Fibroblast of skin of scalp (primary cell): ENCODE measurements at regions not wholly inside any gene's neighbourhood (a gene's known extent, or its start where the extent isn't known, plus 50 kb on each side); places are given as distances from the start of the nearest gene placed in this dataset.
"Not testable (repeated sequence)": the region's sequence is repeated elsewhere in the genome, so short reads cannot be mapped to it uniquely, and the experiment has no call there.

ENCODE experiments used
- DNase-seq: peaks from one replicate; pipeline ENCODE4 v3.0.0-alpha.2; 2013

GRCh38 chr6:160804639-160805038 is 102.6 kb downstream of the PLG start:
- DNase-seq: no peak

GRCh38 chr6:160808263-160808662 is 106.2 kb downstream of the PLG start:
- no peak for DNase-seq

GRCh38 chr6:160810238-160810637 is 108.2 kb downstream of the PLG start:
- no peak for DNase-seq

GRCh38 chr6:160812097-160812496 is 110.1 kb downstream of the PLG start:
- no peak for DNase-seq

GRCh38 chr6:160818934-160819333 is 116.9 kb downstream of the PLG start:
- DNase-seq: no peak

- DNase-seq: not testable (repeated sequence)
Observed at GRCh38 chr6:160820661-160821060, 118.6 kb downstream of the PLG start.

GRCh38 chr6:160831739-160832138 is 129.7 kb downstream of the PLG start:
- DNase-seq: no peak

GRCh38 chr6:160832422-160832821 is 130.4 kb downstream of the PLG start:
- DNase-seq: no peak

GRCh38 chr6:160837146-160837545 is 135.1 kb downstream of the PLG start:
- no peak for DNase-seq

GRCh38 chr6:160851031-160851430 is 140.5 kb upstream of the MAP3K4 start:
- no peak for DNase-seq

GRCh38 chr6:160853946-160854345 is 137.6 kb upstream of the MAP3K4 start:
- DNase-seq: no peak

GRCh38 chr6:160858886-160859285 is 132.7 kb upstream of the MAP3K4 start:
- no peak for DNase-seq

- no peak for DNase-seq
Observed at GRCh38 chr6:160859822-160860221, 131.7 kb upstream of the MAP3K4 start.

GRCh38 chr6:160861824-160862223 is 129.7 kb upstream of the MAP3K4 start:
- DNase-seq: no peak

GRCh38 chr6:160863782-160864181 is 127.8 kb upstream of the MAP3K4 start:
- no peak for DNase-seq

GRCh38 chr6:160871320-160871719 is 120.2 kb upstream of the MAP3K4 start:
- DNase-seq: no peak

- DNase-seq: no peak
Observed at GRCh38 chr6:160881148-160881808, 110.3 kb upstream of the MAP3K4 start.

GRCh38 chr6:160882006-160882405 is 109.6 kb upstream of the MAP3K4 start:
- DNase-seq: no peak

- peak; percentile 1 for DNase-seq
Observed at GRCh38 chr6:160882791-160883279, 108.7 kb upstream of the MAP3K4 start.

GRCh38 chr6:160883560-160883959 is 108.0 kb upstream of the MAP3K4 start:
- DNase-seq: no peak

GRCh38 chr6:160883999-160884398 is 107.6 kb upstream of the MAP3K4 start:
- no peak for DNase-seq

GRCh38 chr6:160889148-160889547 is 102.4 kb upstream of the MAP3K4 start:
- DNase-seq: not testable (repeated sequence)

GRCh38 chr6:160891690-160892089 is 99.9 kb upstream of the MAP3K4 start:
- no peak for DNase-seq

- DNase-seq: no peak
Observed at GRCh38 chr6:160895562-160895961, 96.0 kb upstream of the MAP3K4 start.
